ENCODE measurements at regions not wholly inside any gene's neighbourhood (a gene's known extent, or its start where the extent isn't known, plus 50 kb on each side); places are given as distances from the start of the nearest gene placed in this dataset.
"Not testable (repeated sequence)": the region's sequence is repeated elsewhere in the genome, so short reads cannot be mapped to it uniquely, and the experiment has no call there.

DNA sequence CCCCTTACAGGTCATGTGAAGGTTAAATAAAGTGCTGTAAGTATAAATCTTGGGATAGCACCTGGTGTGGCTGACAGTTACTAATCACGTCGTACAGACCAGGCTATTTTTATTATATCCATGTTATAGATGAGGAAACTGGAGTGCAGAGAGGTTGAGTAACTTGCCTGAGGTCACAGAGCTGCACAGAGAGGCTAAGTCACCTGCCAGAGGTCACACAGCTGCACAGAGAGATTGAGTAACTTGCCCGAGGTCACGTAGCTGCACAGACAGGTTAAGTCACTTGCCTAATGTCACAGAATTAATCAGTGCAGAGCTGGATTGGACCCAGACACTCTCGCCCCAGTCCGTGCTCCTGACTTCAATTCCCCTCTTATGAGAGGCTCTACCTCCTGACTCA, 171.5 kb downstream of the NUP210 start:
- no peak for DNase-seq

DNA sequence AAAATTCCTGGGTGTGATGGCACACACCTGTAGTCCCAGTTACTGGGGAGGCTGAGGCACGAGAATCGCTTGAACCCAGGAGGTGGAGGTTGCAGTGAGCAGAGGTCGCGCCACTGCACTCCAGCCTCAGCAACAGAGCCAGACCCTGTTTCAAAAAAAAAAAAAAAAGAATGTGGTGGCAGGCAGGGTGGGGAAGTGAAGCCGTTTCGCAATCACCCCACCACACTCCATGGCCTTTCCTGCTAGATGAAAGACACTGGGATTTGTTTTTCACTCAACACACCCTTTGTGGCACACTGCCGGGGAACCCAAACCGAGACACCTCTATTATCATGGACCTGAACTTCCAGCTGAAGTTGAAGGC, 172.4 kb upstream of the IQSEC1 start:
- no peak for DNase-seq

DNA sequence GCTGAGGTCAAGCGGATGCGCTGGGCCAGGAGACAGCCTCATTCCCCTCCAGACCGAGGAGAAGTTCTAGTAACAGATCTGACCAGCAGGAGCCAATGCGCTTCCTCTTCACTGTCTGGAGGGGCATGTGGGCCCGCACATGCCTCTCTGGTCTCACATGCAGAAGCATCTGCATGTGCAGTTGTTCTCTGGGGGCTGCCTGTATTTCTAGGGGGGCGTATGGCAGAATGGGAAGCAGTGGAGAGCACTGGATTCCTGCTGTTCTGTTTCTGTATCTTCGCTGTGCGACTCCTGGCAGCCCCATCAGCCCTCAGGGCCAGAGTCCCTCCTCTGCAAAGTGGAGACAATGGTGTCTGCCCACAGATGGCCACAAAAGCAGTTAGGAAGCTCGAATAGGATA, 170.4 kb upstream of the IQSEC1 start:
- DNase-seq, result no peak

DNA sequence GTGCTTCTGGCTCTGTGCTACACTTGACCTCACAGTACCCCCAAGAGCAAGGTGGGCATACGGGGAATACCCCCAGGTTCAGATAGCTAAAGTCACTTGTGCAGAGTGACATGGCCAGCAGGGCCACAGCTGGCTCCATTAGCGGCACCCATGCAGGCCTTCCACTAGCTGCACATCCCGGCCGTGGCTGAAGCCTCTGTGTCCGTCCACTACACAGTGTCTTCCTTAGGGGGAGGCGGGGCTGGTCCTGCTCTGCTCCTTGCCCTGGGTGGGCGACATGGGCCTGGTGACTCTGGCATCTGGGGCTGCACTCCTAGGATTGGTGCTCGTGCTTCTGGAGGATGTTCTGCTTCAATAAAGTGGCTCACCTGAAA, 169.1 kb upstream of the IQSEC1 start:
- DNase-seq, result no peak

DNA sequence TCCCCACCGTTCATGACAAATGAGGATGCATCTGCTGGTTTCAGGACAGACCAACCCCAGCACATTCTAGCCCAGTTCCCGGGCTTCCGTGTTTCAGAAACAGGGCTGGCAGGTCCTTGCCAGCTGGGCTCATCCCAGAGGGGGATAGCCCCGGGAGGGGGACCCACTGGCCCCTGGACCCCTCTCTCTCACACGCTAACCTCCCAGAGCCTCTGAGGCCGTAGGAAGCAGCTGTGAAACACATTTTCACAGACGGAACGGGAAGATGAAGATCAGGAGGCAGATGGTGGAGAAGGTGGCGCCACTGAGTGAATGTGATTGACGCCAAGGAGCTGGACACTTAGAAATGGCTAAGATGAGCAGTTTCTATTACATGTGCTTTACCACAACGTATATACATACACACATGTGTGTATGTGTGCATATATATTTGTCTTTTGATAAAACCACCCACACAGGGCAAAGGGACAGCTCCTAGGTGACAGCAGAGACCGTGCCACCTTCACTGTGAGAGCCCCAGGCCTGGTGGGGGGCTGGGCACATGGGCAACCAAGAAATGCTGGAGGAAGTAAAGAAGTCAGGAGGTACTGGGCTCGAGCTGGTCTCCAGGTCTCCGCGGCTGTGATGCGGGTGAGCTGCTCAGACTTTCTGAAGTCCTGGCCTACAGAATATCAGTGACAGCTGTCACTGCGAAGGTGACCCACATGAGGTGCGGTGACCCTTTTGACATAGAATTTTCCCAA, 168.6 kb upstream of the IQSEC1 start:
- DNase-seq, result no peak

DNA sequence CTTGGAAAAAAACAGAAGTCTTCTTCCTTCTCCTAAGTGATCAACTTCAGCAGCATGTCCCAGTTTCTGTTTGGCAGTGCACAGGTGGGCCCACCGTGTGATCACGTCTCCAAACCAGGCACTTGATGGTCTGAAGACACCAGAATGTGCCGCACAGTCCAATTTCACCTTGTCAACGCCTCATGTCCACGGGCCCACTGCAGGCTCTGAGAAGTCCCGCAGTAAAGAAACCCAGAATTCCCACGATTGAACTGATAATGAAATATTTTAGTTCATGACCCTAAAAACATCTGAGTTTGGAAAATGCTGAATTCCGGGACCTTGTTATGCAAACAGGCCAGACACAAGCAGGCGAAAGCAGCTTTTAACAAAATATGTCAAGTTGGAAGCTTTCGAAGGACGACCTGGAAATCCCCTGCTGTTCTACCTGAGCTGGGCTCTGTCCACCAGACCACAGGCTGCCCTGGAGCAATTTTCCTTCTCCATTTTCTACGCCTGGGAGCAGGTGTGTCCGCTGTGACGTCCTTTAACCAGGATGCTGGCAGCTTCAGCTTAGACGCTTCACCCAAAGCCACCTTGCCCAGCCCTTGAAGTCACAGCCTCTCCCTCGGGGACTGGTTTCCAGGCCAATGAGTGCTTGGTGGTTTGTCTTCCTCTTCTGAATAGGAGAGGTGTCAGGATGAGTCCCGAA, 167.8 kb upstream of the IQSEC1 start:
- DNase-seq, result no peak

DNA sequence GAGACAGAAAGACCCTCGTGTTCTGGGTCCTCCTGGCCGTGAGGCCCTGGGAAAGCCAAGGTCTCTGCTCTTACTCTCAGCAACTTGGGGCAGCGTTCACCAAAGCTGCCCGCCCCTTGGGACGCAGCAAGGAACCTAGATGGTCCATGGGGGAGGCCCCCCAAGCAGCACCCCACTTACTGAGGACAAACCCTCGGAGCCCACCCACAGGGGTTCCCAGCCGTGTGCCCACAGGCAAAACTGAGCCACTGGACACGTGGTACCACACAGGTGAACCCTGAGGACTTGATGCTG, 166.2 kb upstream of the IQSEC1 start:
- DNase-seq, result no peak

DNA sequence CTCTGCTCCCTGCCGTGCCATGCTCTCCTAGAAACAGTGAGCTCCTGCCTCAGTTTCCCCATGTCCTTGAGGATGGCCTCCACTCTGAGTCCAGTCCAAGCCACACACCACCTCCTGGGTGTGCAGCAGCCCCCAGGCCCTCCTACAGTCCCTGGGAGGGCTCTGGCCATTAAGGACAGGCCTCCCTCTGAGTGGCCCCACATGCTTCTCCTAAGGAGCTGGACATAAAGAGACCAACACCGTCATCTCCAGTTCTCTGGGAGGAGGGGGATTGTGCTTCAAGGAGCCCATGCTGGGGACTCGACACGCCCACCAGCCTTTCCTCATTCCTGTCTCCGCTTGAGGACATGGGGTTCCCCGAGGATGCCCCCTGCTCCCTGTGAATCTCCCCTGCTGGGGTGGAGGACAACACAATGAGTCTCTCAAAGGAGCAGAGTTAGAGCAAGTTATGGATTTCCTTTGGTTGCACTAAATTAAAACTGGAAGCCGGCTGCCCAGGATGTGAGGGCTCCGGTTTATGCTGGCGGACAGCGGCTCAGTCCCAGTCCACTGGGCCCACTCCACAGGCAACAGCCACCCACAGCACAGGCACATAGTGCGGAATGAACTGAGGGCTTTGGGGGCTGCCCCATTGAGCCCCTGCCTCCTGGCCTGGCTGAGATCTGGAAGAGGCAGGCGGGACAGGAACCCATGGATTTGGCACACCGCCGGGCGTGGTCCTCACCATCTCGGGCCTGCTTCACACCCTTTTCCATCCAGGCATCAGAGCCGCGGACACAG, 165.6 kb upstream of the IQSEC1 start:
- no peak for DNase-seq

DNA sequence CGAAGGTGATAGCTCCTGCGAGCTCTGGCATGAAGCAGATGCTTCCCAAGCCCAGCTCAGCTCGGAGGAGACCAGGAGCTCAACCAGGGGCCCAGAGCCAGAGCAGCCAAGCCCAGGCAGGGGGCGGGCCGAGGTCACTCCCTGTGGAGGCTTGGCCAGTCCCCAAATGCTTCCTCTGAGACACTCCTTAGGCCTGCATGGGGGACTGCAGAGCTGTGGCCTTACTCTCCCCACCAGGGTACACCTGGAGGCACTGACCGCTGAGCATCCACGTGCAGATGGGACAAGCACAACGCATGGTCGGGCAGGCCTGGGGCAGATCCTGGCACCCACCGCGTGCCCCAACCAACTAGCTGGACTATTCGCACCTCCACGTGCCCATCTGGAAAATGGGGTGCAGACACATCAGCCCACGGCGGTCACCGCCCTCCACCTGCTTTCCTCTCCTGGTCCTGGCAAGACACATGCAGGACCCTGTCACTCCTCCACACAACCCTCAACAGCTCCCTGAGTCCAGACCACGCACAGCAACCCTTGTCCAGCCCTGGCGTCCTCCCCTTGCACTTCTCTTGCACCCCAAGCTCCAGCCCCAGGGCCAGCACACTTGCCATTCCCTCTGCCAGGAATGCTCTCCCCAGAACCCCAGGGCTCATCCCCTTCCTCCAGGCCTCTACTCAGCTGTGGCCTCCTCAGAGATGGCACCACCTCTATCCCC, 164.7 kb upstream of the IQSEC1 start:
- DNase-seq, result no peak

DNA sequence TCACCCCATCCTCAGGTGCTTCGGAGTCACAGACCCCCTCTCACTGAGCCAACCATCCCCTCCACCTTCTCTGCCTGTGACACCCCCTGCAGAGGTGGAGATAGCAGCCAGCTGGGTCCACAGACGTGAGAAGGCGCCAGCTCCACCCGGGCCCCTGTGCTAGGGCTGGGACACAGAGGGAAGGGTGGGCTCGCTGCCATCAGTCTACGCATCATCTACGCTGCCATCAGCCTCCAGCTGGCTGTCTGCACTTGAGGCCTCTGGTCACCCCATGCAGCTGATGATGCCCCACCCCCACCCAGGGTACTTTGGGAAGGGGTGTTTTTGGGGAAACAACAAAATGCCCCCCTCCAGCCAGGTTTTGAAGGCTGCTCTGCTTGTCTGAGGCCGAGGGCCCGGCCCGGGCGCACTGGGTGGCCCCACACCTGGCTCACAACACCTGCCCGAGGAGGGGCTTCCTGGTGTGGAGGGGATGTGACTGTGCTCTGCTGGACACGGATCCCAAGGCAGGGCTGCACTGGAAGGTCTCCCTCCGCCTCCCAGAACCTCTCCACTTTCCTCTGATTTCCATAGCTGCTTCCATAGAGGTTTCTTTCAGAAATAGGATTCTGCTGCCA, 163.4 kb upstream of the IQSEC1 start:
- DNase-seq, result no peak

DNA sequence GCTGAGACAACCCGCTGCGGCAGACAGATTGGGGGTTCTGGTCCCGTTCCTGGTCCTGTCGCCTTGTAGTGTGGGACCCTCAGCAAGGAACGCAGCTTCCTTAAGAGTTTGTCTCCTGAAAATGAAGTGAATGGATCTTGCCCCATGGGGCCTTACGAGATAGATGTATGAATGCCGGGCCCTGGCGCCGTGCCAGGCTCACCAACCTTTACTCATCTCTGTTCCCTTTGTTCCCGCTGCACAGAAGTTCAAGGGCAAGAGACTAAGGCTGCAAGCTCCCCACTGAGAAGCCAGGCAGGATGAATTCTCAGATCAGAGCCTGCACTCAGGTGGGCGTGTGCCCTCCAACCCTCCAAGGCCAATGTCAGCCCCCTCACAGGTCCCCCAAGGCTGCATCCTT, 162.7 kb upstream of the IQSEC1 start:
- DNase-seq, result no peak

DNA sequence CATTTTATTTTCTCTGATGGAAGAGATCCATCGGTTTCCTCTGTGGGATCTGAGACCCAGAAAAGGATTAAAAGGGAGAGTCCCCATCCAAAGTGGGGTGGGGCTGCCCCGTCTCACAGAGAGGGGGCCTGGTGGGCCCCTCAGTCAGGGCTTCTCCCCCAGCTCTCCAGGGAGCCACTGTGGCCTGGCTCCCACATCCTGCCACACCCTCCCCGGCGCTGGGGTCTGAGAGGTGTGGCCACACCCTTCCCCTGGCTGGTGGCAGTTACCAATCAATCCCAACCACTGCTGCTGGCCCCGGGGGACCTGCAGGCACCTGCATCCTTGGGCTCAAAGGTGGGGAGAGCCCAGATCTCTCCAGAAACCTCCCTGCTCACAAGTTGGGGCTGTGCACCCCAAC, 161.8 kb upstream of the IQSEC1 start:
- DNase-seq, result no peak

DNA sequence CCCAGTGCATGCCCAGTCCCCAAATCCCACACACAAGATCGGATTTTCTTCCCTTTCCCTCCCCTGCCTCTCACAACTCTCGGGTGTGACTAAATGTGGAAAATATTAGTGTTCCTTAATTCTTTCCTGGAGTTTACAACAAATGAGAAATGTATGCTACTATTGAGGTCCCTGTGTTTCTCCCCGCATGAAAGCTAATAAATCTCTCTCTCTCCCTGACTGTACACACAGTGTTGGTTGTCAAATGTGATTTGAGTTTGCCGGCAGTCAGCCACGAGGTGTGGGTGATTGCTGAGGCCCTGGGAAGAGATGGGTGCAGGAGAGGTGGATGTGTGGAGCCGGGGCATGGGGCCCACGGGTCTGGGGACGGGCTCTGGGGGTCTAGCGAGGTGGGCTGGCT, 161.4 kb upstream of the IQSEC1 start:
- no peak for DNase-seq

DNA sequence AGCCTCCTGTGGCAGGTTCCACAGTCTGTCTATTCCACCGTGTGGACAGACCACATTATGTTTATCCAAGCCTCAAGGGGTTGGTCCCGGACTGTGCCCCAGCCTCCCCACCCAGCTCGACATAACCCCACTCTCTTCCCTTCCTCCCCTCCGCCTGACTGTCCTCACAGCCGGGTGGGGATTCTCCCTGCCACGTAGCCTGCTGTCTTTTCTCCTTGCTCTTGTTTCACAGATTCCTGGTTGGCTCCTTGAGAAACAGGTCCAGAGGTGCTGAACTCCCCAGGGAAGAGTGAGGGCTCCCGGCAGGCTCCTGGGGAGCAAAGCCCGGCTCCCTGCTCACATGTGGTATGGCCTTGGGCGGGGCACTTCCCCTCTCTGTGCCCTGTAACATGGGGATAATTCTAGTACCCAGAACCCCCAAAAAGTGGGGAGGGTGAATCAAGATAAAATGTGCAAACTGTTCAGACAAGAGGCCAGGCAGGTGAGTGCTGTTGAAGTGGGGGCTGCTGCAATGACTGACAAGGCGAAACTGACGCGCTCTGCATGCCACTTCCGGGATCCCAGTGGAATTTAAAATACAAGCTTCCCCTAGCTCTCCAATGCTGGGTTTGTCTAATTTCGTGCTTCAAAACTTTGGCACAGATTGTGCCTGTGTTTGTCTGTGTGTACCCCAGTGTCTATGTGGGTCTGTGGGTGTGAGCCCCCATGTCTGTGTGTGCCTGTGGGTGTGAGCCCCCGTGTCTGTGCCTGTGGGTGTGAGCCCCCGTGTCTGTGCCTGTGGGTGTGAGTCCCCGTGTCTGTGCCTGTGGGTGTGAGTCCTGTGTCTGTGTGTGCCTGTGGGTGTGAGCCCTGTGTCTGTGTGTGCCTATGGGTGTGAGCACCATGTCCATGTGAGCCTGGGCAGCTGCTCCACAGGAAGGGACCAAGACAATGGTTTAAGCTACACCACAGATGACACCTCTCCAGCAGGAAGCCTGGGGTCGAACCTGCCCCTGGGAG, 160.6 kb upstream of the IQSEC1 start:
- DNase-seq, result no peak

DNA sequence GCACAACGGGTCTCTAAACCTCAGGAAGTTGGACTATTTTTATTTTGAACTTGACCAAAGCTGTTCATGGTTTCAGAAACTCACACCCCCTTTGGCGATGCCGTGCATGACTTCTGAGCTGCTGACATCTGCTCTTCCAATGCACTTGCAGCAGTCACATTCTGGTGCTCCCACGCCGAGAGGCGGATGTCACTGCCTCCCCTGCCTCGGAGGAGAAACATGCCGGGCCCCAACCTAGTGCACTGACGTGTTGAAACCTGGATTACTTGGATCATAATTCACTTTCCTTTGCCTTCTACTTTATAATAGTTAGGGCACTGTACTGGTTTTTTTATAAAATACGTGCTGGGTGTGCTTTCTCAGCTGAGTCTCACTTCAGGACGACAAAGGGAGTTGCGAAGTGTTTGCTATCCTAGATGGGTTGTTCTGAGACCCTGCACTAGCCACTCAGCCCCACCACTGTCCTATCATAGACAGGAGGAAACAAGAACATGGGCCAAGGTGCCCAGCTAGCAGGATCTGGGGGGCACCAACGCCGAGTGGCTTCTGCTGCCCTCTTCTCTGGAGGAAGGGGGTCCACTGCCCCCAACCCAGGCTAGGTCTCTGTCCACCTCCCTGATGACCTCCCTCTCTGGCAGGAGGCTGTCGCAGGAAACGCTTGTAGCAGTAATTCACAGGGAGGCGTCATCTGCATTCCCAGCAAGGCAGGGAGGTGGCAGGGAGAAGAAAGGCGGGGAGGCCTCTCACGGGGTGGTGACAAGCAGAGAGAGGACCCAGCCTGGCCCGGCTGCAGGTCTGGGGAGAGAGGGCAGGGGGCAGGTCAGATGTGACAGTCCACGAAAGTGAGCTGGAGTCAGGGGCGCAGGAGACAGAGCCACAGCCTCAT, 158.8 kb upstream of the IQSEC1 start:
- no peak for DNase-seq

DNA sequence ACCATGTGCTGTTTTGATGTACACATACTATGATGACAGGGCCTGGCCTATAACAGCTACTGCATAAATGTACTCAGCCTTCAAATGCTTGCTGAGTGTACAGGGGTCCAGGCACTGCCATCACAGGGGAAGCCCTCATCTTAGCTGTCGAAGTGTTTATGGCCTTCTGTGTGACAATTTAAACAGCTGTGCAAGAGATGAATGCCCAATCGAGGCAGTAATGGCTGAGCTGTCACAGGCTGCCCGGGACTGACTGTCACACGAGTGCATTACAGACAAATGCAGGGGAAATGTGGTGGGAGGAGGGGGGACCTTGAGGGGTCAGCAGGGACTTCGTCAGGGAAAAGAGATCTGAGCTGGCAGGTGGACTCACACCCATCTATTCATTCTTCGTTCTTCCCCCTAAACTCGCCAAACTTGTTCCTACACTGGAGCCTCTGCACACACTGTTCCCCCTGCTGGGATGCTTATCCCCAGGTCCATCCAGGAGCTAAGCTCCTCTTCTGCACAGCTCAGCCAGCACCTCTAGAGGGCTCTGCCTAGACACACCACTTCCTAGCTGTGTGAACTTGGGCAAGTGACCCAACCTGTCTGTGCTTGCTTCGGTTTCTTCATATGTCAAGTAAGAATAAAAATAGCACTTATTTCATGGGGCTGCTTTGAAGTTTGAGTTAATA, 156.2 kb upstream of the IQSEC1 start:
- DNase-seq, result no peak

DNA sequence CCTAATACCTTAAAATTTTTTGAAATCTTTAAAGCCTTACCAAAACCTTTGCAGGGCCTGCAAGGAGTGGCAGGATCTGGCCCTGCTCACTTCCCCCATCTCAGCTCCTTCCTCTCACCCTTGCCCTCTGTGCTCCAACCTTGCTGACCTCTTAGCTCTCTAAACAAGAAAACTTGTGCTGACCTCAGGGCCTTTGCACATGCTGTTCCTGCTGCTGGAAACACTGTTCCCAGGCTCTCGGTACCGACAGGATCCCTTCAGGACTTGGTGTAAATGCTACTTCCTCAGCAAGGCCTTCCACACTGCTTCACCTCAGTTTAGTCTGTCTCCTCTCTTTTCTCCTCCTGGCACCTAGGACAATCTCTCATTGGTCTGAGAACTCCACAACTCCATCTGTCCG, 155.4 kb upstream of the IQSEC1 start:
- no peak for DNase-seq

DNA sequence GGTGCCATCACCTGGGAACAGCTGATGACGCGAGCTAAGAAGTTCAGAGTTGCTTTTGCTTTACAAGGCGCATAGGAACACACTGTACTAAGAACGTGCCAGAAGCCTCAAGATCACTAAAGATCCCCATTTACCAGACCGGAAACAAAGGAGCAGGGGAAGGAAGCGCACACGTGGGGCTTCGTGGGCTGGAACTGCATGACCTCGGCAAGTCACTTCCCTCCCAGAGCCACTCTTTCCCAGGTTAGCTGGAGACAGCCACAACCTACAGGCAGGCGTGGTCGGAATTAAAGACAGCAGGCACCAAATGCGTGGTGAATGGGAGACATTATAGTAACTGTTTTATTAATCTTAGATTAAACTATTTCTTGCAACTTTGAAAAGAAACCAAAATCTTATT, 154.9 kb upstream of the IQSEC1 start:
- not testable (repeated sequence) for DNase-seq

DNA sequence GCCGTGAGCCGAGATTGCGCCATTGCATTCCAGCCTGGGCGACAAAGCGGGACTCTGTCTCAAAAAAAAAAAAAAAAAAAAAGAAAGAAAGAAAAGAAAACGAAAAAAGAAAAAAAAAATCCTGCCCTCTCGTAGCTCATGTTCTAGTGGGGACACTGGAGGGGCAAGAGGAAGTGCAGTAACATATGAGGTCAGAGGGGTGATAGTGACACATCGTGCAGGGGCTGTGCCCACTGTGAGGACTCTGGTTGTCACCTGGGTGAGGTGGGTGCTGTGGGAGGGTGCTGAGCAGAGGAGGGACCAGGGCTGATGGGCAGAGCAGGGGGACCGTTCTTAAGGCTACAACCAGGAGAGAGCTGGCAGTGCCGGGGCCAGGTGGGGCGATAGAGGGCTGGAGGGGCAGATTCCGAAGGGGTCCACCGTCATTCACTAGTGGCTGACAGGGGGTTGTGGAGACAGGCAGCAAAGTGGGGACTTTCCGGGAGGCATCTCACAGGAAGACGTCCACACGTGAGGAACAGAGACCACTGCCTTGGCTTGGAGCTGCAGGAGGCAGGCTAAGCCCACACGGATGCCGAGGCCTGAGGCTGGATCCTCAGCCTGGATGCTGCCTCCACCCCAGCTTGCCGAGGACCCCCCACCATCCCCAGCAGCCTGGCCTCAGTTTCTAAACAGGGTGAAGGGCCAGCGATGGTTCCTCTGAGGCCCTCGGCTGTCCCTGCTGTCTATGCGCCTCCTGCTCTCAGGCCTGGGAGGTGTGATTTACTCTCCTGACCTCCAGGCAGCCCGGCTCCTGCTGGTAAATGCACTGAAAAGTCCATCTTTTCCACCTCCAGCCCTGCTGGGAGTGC, 154.3 kb upstream of the IQSEC1 start:
- no peak for DNase-seq
